Caco-2 (cell line): ENCODE measurements at regions not wholly inside any gene's neighbourhood (a gene's known extent, or its start where the extent isn't known, plus 50 kb on each side); places are given as distances from the start of the nearest gene placed in this dataset.

Experiments
- BruUV-seq: library from RNA; stranded (reverse); fragments of 400-500 nt; replicated peaks from 2 replicates; lab custom pipeline; 2021; lab: Mats Ljungman, UMichigan
- CTCF ChIA-PET: fragments of 300-600 bp; sonication (Branson Sonifier 250); formaldehyde crosslinking; loops from one replicate; lab custom pipeline; 2022; ENCODE audit warnings: antibody characterized with exemption; lab: Charles Lee
- POLR2A ChIA-PET: fragments of 300-600 bp; sonication (Branson Sonifier 250); formaldehyde crosslinking; loops from one replicate; lab custom pipeline; 2022; ENCODE audit warnings: antibody characterized with exemption; lab: Charles Lee
- DNase-seq, 2 experiments: peaks; one replicate each; pipeline versions ENCODE4 v3.0.0 to v3.0.0-alpha.2; 2020 to 2022
- H3K27me3 ChIP-seq: replicated peaks from 2 replicates; pipeline ENCODE4 v1.6.0; 2011; ENCODE audit warnings: low read length; ENCODE audit not compliant: control insufficient read depth, insufficient read depth
- H3K36me3 ChIP-seq: 2 replicates; pipeline ENCODE4 v1.5.1; 2011; ENCODE audit warnings: low read length; ENCODE audit not compliant: control insufficient read depth, insufficient read depth
- H3K4me1 ChIP-seq: fragments of 250-450 bp; sonication (Bioruptor Pico); 2 replicates; pipeline ENCODE4 v1.5.1; 2020; ENCODE audit warnings: mild to moderate bottlenecking
- H3K4me3 ChIP-seq: 2 replicates; pipeline ENCODE4 v1.5.1; 2011; ENCODE audit warnings: low read depth, mild to moderate bottlenecking, control low read depth, low read length
- H3K9me3 ChIP-seq: fragments of 250-450 bp; sonication (Bioruptor Pico); 2 replicates; pipeline ENCODE4 v1.5.1; 2020; ENCODE audit warnings: mild to moderate bottlenecking, moderate library complexity
- H3K27ac Mint-ChIP-seq: one replicate; pipeline ENCODE4 v1.8.0; 2022; ENCODE audit warnings: mixed read lengths; ENCODE audit not compliant: unreplicated experiment
- H3K27me3 Mint-ChIP-seq: one replicate; pipeline ENCODE4 v1.8.0; 2022; ENCODE audit warnings: mixed read lengths; ENCODE audit not compliant: insufficient read depth, unreplicated experiment
- H3K36me3 Mint-ChIP-seq: one replicate; pipeline ENCODE4 v1.8.0; 2022; ENCODE audit warnings: mild to moderate bottlenecking, mixed read lengths; ENCODE audit not compliant: insufficient read depth, unreplicated experiment
- H3K4me1 Mint-ChIP-seq: one replicate; pipeline ENCODE4 v1.8.0; 2022; ENCODE audit warnings: low read depth, mixed read lengths; ENCODE audit not compliant: unreplicated experiment
- H3K4me3 Mint-ChIP-seq: one replicate; pipeline ENCODE4 v1.8.0; 2022; ENCODE audit warnings: mild to moderate bottlenecking, moderate library complexity, mixed read lengths; ENCODE audit not compliant: unreplicated experiment
- H3K9me3 Mint-ChIP-seq: one replicate; pipeline ENCODE4 v1.8.0; 2022; ENCODE audit warnings: mixed read lengths; ENCODE audit not compliant: unreplicated experiment
- intact Hi-C: fragments of 100-400 bp; cut with micrococcal nuclease; formaldehyde crosslinking; loops from one replicate; pipeline ENCODE4 v1.10.0; 2022; ENCODE audit not compliant: unreplicated experiment
- TF ChIP-seq, protein P1 (sequence below), 2 experiments: fragments of 200-600 bp in 1 of 2; IDR thresholded peaks; 1 replicate in 1 of 2; 2 replicates in 1 of 2; pipeline versions ENCODE4 v1.5.1 to v1.8.0; 2011 to 2022; ENCODE audit warnings: antibody characterized with exemption in 1 of 2, control low read depth in 1 of 2, inconsistent platforms in 1 of 2, low read depth in 1 of 2, low read length in 1 of 2, mild to moderate bottlenecking in 1 of 2, moderate library complexity in 1 of 2; ENCODE audit not compliant: insufficient read depth in 1 of 2, severe bottlenecking in 1 of 2, unreplicated experiment in 1 of 2

- Histone ChIP-seq H3K36me3 (no peaks in the 10 kb centered on the region), H3K4me3 (no peak overlapping the region), H3K27me3 (no peaks in the 10 kb centered on the region), H3K4me1 (no peaks in the 10 kb centered on the region), H3K9me3 (peaks cover 7% of the 10 kb centered on the region)
- TF ChIP-seq, protein P1, sequence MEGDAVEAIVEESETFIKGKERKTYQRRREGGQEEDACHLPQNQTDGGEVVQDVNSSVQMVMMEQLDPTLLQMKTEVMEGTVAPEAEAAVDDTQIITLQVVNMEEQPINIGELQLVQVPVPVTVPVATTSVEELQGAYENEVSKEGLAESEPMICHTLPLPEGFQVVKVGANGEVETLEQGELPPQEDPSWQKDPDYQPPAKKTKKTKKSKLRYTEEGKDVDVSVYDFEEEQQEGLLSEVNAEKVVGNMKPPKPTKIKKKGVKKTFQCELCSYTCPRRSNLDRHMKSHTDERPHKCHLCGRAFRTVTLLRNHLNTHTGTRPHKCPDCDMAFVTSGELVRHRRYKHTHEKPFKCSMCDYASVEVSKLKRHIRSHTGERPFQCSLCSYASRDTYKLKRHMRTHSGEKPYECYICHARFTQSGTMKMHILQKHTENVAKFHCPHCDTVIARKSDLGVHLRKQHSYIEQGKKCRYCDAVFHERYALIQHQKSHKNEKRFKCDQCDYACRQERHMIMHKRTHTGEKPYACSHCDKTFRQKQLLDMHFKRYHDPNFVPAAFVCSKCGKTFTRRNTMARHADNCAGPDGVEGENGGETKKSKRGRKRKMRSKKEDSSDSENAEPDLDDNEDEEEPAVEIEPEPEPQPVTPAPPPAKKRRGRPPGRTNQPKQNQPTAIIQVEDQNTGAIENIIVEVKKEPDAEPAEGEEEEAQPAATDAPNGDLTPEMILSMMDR (IDR thresholded peaks at IDR 0.05; ENCODE audit: insufficient read depth in 1 of 2, low read depth in 1 of 2, low read length in 1 of 2, severe bottlenecking in 1 of 2, unreplicated experiment in 1 of 2): no peak
- no peak overlapping the region for H3K27ac Mint-ChIP-seq
- POLR2A ChIA-PET: no interaction called here
- intact Hi-C loops: loop anchor here (1.0 kb wide), 3 partner anchors 50 to 374 kb away; no protein-coding TSS in a partner anchor
- H3K4me3 Mint-ChIP-seq: no peak overlapping the region
- no peaks in the 10 kb centered on the region for H3K36me3 Mint-ChIP-seq
- no peak for DNase-seq
- peaks cover 11% of the 10 kb centered on the region for H3K9me3 Mint-ChIP-seq
- CTCF ChIA-PET: interaction anchor here (0.7 to 1.5 kb wide), 2 partner anchors 13 to 373 kb away, joined by 6 to 9 read pairs; no protein-coding TSS in a partner anchor
- BruUV-seq: no TSS peak
- H3K27me3 Mint-ChIP-seq: no peaks in the 10 kb centered on the region
- H3K4me1 Mint-ChIP-seq: peaks cover 7% of the 10 kb centered on the region
Measured at GRCh38 chr10:61189912-61190311, 245.9 kb upstream of the RHOBTB1 start.

GRCh38 chr10:61188691-61189090 is 244.7 kb upstream of the RHOBTB1 start:
- CTCF ChIA-PET: no interaction called here
- H3K9me3 ChIP-seq: peaks cover 7% of the 10 kb centered on the region
- H3K36me3 ChIP-seq: no peaks in the 10 kb centered on the region
- Mint-ChIP-seq H3K27me3 (no peaks in the 10 kb centered on the region), H3K36me3 (no peaks in the 10 kb centered on the region), H3K9me3 (peaks cover 10% of the 10 kb centered on the region), H3K4me3 (no peak overlapping the region), H3K27ac (no peak overlapping the region), H3K4me1 (peaks cover 7% of the 10 kb centered on the region)
- BruUV-seq: no TSS peak
- no peak overlapping the region for H3K4me3 ChIP-seq
- POLR2A ChIA-PET: interaction anchor here (0.6 kb wide), 1 partner anchor 1376 kb away, joined by 3 read pairs; no protein-coding TSS in a partner anchor
- H3K4me1 ChIP-seq: no peaks in the 10 kb centered on the region
- no peak for DNase-seq
- intact Hi-C loops: no loop called here
- TF ChIP-seq, protein P1 (IDR thresholded peaks at IDR 0.05; ENCODE audit: insufficient read depth in 1 of 2, low read depth in 1 of 2, low read length in 1 of 2, severe bottlenecking in 1 of 2, unreplicated experiment in 1 of 2): no peak
- H3K27me3 ChIP-seq: no peaks in the 10 kb centered on the region

GRCh38 chr10:61188101-61188500 is 244.1 kb upstream of the RHOBTB1 start:
- Mint-ChIP-seq H3K27ac (no peak overlapping the region), H3K27me3 (no peaks in the 10 kb centered on the region), H3K4me3 (no peak overlapping the region), H3K9me3 (peaks cover 4% of the 10 kb centered on the region), H3K4me1 (peaks cover 7% of the 10 kb centered on the region), H3K36me3 (no peaks in the 10 kb centered on the region)
- Histone ChIP-seq H3K9me3 (peaks cover 7% of the 10 kb centered on the region), H3K27me3 (no peaks in the 10 kb centered on the region), H3K36me3 (no peaks in the 10 kb centered on the region), H3K4me1 (no peaks in the 10 kb centered on the region), H3K4me3 (no peak overlapping the region)
- ChIA-PET POLR2A (interaction anchor here (0.6 kb wide), 1 partner anchor 1376 kb away, joined by 3 read pairs; no protein-coding TSS in a partner anchor), CTCF (no interaction called here)
- TF ChIP-seq, protein P1 (IDR thresholded peaks at IDR 0.05; ENCODE audit: insufficient read depth in 1 of 2, low read depth in 1 of 2, low read length in 1 of 2, severe bottlenecking in 1 of 2, unreplicated experiment in 1 of 2): no peak
- DNase-seq: no peak
- no TSS peak for BruUV-seq
- intact Hi-C loops: no loop called here
